SJCRH30 (cell line): ENCODE measurements at regions not wholly inside any gene's neighbourhood (a gene's known extent, or its start where the extent isn't known, plus 50 kb on each side); places are given as distances from the start of the nearest gene placed in this dataset.

ENCODE experiments used
- DNase-seq, 2 experiments: peaks; one replicate each; pipeline ENCODE4 v3.0.0-alpha.2; 2015 to 2020
- H3K27ac ChIP-seq: fragments of 250-450 bp; sonication (Bioruptor Pico); 2 replicates; pipeline ENCODE4 v1.5.1; 2020; ENCODE audit warnings: mild to moderate bottlenecking, moderate library complexity
- H3K27me3 ChIP-seq: fragments of 250-450 bp; sonication (Bioruptor Pico); 2 replicates; pipeline ENCODE4 v1.5.1; 2020; ENCODE audit warnings: mild to moderate bottlenecking, moderate library complexity
- H3K36me3 ChIP-seq: fragments of 250-450 bp; sonication (Bioruptor Pico); 2 replicates; pipeline ENCODE4 v1.5.1; 2020; ENCODE audit warnings: mild to moderate bottlenecking, moderate library complexity
- H3K4me1 ChIP-seq: fragments of 250-450 bp; sonication (Bioruptor Pico); 2 replicates; pipeline ENCODE4 v1.5.1; 2020; ENCODE audit warnings: mild to moderate bottlenecking, moderate library complexity
- H3K4me3 ChIP-seq: fragments of 250-450 bp; sonication (Bioruptor Pico); 2 replicates; pipeline ENCODE4 v1.5.1; 2020; ENCODE audit warnings: mild to moderate bottlenecking, moderate library complexity
- H3K9me3 ChIP-seq: fragments of 250-450 bp; sonication (Bioruptor Pico); replicated peaks from 2 replicates; pipeline ENCODE4 v1.5.1; 2020; ENCODE audit warnings: mild to moderate bottlenecking, moderate library complexity

DNA sequence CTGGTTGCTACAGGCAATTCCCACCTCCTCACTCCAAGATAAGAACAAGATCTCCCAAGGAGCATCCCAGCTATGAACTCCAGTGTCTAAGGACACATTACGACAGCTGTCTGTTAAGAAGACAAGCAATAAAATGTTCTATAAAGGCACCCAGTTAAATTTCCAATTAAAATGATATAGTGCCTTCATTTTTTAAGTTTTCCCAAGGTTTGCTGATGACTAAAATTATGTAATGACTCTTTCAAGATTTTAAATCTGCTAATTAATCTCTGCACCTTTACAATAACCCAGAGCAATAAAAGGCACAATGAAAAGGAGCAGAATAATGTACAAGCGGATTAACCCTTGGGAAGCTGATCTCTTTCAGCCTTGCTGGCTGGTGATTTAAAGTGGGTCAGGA, 61.6 kb upstream of the REG3G start:
- no peaks in the 10 kb centered on the region for H3K36me3 ChIP-seq
- no peaks in the 10 kb centered on the region for H3K4me1 ChIP-seq
- H3K9me3 ChIP-seq: no peaks in the 10 kb centered on the region
- H3K27ac ChIP-seq: no peak overlapping the region
- no peaks in the 10 kb centered on the region; the same call in 1 of the 2 replicates for H3K27me3 ChIP-seq
- no peak overlapping the region for H3K4me3 ChIP-seq
- DNase-seq: no peak

DNA sequence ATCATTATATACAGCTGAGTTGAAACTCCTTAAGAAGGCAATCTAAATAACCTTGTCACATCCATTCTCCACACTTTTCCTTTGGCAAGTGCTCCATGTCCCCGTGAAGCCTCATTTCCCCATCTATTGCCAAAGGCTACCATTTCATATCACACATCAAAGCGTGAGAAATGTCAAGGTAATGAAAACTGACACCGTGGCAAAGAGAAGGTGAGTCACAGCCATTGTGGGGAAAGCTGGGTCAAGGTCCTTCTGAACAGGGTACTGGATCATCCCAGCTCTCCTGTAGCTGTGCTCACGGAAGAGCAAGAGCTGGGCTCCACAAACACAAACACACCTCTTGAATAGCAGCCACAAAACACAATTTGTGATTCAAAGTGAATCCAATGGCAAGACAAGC, 58.2 kb upstream of the REG3G start:
- H3K4me3 ChIP-seq: no peak overlapping the region
- no peaks in the 10 kb centered on the region for H3K36me3 ChIP-seq
- no peaks in the 10 kb centered on the region for H3K9me3 ChIP-seq
- no peak overlapping the region for H3K27ac ChIP-seq
- H3K27me3 ChIP-seq: no peaks in the 10 kb centered on the region; the same call in 1 of the 2 replicates
- no peak for DNase-seq
- no peaks in the 10 kb centered on the region for H3K4me1 ChIP-seq

DNA sequence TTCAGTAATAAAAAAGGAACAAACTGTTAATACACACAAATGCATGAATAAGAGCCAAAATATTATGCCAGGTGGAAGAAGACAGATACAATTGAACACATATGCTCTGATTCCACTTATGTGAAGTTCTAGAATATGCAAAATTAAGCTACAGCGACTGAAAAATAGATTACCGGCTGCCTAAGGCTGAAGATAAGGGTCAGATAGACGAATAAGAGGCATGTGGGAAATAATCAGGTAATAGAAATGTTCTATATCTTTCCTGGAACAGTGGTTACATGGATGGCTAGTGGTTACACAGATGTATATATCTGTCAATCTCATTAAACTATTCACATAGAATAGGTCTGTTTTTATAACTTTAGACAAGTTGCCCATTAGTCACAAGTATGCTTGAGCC, 51.9 kb upstream of the REG3G start:
- no peak overlapping the region for H3K27ac ChIP-seq
- H3K36me3 ChIP-seq: no peaks in the 10 kb centered on the region
- H3K4me1 ChIP-seq: no peaks in the 10 kb centered on the region
- no peak overlapping the region for H3K4me3 ChIP-seq
- H3K27me3 ChIP-seq: no peaks in the 10 kb centered on the region
- H3K9me3 ChIP-seq: no peaks in the 10 kb centered on the region
- no peak for DNase-seq
